ENCODE measurements at regions not wholly inside any gene's neighbourhood (a gene's known extent, or its start where the extent isn't known, plus 50 kb on each side); places are given as distances from the start of the nearest gene placed in this dataset.

- Histone ChIP-seq H3K4me3 (no peak overlapping the region), H3K36me3 (no peaks in the 10 kb centered on the region)
- DNase-seq (ENCODE audit: low read depth in 1 of 2, low spot score in 2 of 2) = no peak
These were observed 147.3 kb upstream of the KCNK2 start for GRCh38 chr1:214935258-214935657.

GRCh38 chr1:214939180-214939579 lies 143.4 kb upstream of the KCNK2 start:
- no peak overlapping the region for H3K4me3 ChIP-seq
- H3K9me3 ChIP-seq (replicated peaks) = no peaks in the 10 kb centered on the region
- DNase-seq (ENCODE audit: low read depth in 1 of 2, low spot score in 2 of 2) = no peak
- no peak overlapping the region for H3K27ac ChIP-seq
- no peaks in the 10 kb centered on the region for H3K4me1 ChIP-seq (replicated peaks)
- H3K36me3 ChIP-seq = no peaks in the 10 kb centered on the region
- no peaks in the 10 kb centered on the region for H3K27me3 ChIP-seq (replicated peaks)

More at GRCh38 chr1:214935258-214935657, 147.3 kb upstream of the KCNK2 start:
- H3K4me1 ChIP-seq (replicated peaks) = no peaks in the 10 kb centered on the region
- H3K9me3 ChIP-seq (replicated peaks) = no peaks in the 10 kb centered on the region
- no peak overlapping the region for H3K27ac ChIP-seq
- H3K27me3 ChIP-seq (replicated peaks) = no peaks in the 10 kb centered on the region

GRCh38 chr1:214941061-214941460 lies 141.5 kb upstream of the KCNK2 start:
- H3K27me3 ChIP-seq (replicated peaks) = no peaks in the 10 kb centered on the region
- H3K4me1 ChIP-seq (replicated peaks) = no peaks in the 10 kb centered on the region
- H3K36me3 ChIP-seq = no peaks in the 10 kb centered on the region
- no peak overlapping the region for H3K4me3 ChIP-seq
- H3K27ac ChIP-seq = no peak overlapping the region
- no peak for DNase-seq (ENCODE audit: low read depth in 1 of 2, low spot score in 2 of 2)
- H3K9me3 ChIP-seq (replicated peaks) = no peaks in the 10 kb centered on the region

GRCh38 chr1:214943054-214943453 lies 139.5 kb upstream of the KCNK2 start:
- DNase-seq (ENCODE audit: low read depth in 1 of 2, low spot score in 2 of 2) = no peak
- no peaks in the 10 kb centered on the region for H3K36me3 ChIP-seq
- H3K27me3 ChIP-seq (replicated peaks) = no peaks in the 10 kb centered on the region
- no peak overlapping the region for H3K27ac ChIP-seq
- H3K9me3 ChIP-seq (replicated peaks) = no peaks in the 10 kb centered on the region
- no peaks in the 10 kb centered on the region for H3K4me1 ChIP-seq (replicated peaks)
- no peak overlapping the region for H3K4me3 ChIP-seq

GRCh38 chr1:214946615-214947014 lies 135.9 kb upstream of the KCNK2 start:
- Histone ChIP-seq H3K36me3 (no peaks in the 10 kb centered on the region), H3K4me3 (no peak overlapping the region), H3K4me1 (replicated peaks) (no peaks in the 10 kb centered on the region), H3K27ac (no peak overlapping the region), H3K27me3 (replicated peaks) (no peaks in the 10 kb centered on the region), H3K9me3 (replicated peaks) (no peaks in the 10 kb centered on the region)
- DNase-seq (ENCODE audit: low read depth in 1 of 2, low spot score in 2 of 2) = no peak

GRCh38 chr1:214952648-214953047 lies 129.9 kb upstream of the KCNK2 start:
- Histone ChIP-seq H3K36me3 (no peaks in the 10 kb centered on the region), H3K4me1 (replicated peaks) (peaks cover 6% of the 10 kb centered on the region), H3K4me3 (no peak overlapping the region), H3K27me3 (replicated peaks) (no peaks in the 10 kb centered on the region), H3K9me3 (replicated peaks) (no peaks in the 10 kb centered on the region), H3K27ac (no peak overlapping the region)
- no peak for DNase-seq (ENCODE audit: low read depth in 1 of 2, low spot score in 2 of 2)

GRCh38 chr1:214953901-214954616 lies 128.5 kb upstream of the KCNK2 start:
- Histone ChIP-seq H3K4me3 (no peak overlapping the region), H3K27ac (no peak overlapping the region), H3K36me3 (no peaks in the 10 kb centered on the region), H3K9me3 (replicated peaks) (no peaks in the 10 kb centered on the region), H3K4me1 (replicated peaks) (peaks cover 14% of the 10 kb centered on the region), H3K27me3 (replicated peaks) (no peaks in the 10 kb centered on the region)
- DNase-seq (ENCODE audit: low read depth in 1 of 2, low spot score in 2 of 2) = no peak

GRCh38 chr1:214954617-214954949 lies 128.0 kb upstream of the KCNK2 start:
- Histone ChIP-seq H3K27me3 (replicated peaks) (no peaks in the 10 kb centered on the region), H3K4me1 (replicated peaks) (peaks cover 14% of the 10 kb centered on the region), H3K4me3 (no peak overlapping the region), H3K9me3 (replicated peaks) (no peaks in the 10 kb centered on the region), H3K36me3 (no peaks in the 10 kb centered on the region), H3K27ac (no peak overlapping the region)
- DNase-seq (ENCODE audit: low read depth in 1 of 2, low spot score in 2 of 2) = no peak

GRCh38 chr1:214957330-214958137 lies 125.0 kb upstream of the KCNK2 start:
- H3K9me3 ChIP-seq (replicated peaks) = no peaks in the 10 kb centered on the region; the same call in 1 of the 2 replicates
- peaks cover 14% of the 10 kb centered on the region for H3K4me1 ChIP-seq (replicated peaks)
- DNase-seq (ENCODE audit: low read depth in 1 of 2, low spot score in 2 of 2) = peak in 1 of 2 experiments; percentile 28
- no peaks in the 10 kb centered on the region for H3K27me3 ChIP-seq (replicated peaks)
- no peaks in the 10 kb centered on the region for H3K36me3 ChIP-seq
- H3K27ac ChIP-seq = peak overlapping the region; percentile 42
- H3K4me3 ChIP-seq = no peak overlapping the region

GRCh38 chr1:214958486-214958885 lies 124.1 kb upstream of the KCNK2 start:
- Histone ChIP-seq H3K27ac (no peak overlapping the region; the same call in 1 of the 2 replicates), H3K27me3 (replicated peaks) (no peaks in the 10 kb centered on the region), H3K36me3 (no peaks in the 10 kb centered on the region), H3K4me3 (no peak overlapping the region), H3K4me1 (replicated peaks) (peaks cover 14% of the 10 kb centered on the region), H3K9me3 (replicated peaks) (no peaks in the 10 kb centered on the region; the same call in 1 of the 2 replicates)
- DNase-seq (ENCODE audit: low read depth in 1 of 2, low spot score in 2 of 2) = no peak

- no peaks in the 10 kb centered on the region for H3K27me3 ChIP-seq (replicated peaks)
- no peak overlapping the region for H3K27ac ChIP-seq
These were observed 116.2 kb upstream of the KCNK2 start for GRCh38 chr1:214966346-214966745.

GRCh38 chr1:214967865-214968575 lies 114.5 kb upstream of the KCNK2 start:
- Histone ChIP-seq H3K9me3 (replicated peaks) (no peaks in the 10 kb centered on the region), H3K4me1 (replicated peaks) (no peaks in the 10 kb centered on the region), H3K36me3 (no peaks in the 10 kb centered on the region), H3K4me3 (no peak overlapping the region), H3K27me3 (replicated peaks) (no peaks in the 10 kb centered on the region), H3K27ac (no peak overlapping the region)
- DNase-seq (ENCODE audit: low read depth in 1 of 2, low spot score in 2 of 2) = no peak

More at GRCh38 chr1:214966346-214966745, 116.2 kb upstream of the KCNK2 start:
- H3K36me3 ChIP-seq = no peaks in the 10 kb centered on the region
- H3K4me1 ChIP-seq (replicated peaks) = no peaks in the 10 kb centered on the region
- no peaks in the 10 kb centered on the region for H3K9me3 ChIP-seq (replicated peaks)
- DNase-seq (ENCODE audit: low read depth in 1 of 2, low spot score in 2 of 2) = no peak
- no peak overlapping the region for H3K4me3 ChIP-seq

GRCh38 chr1:214970016-214970415 lies 112.5 kb upstream of the KCNK2 start:
- Histone ChIP-seq H3K9me3 (replicated peaks) (no peaks in the 10 kb centered on the region), H3K36me3 (no peaks in the 10 kb centered on the region), H3K27me3 (replicated peaks) (no peaks in the 10 kb centered on the region), H3K4me1 (replicated peaks) (no peaks in the 10 kb centered on the region), H3K4me3 (no peak overlapping the region), H3K27ac (no peak overlapping the region)
- no peak for DNase-seq (ENCODE audit: low read depth in 1 of 2, low spot score in 2 of 2)

GRCh38 chr1:214971071-214971470 lies 111.5 kb upstream of the KCNK2 start:
- H3K4me1 ChIP-seq (replicated peaks) = no peaks in the 10 kb centered on the region
- H3K27ac ChIP-seq = no peak overlapping the region
- DNase-seq (ENCODE audit: low read depth in 1 of 2, low spot score in 2 of 2) = no peak
- H3K36me3 ChIP-seq = no peaks in the 10 kb centered on the region
- H3K27me3 ChIP-seq (replicated peaks) = no peaks in the 10 kb centered on the region
- H3K9me3 ChIP-seq (replicated peaks) = no peaks in the 10 kb centered on the region
- no peak overlapping the region for H3K4me3 ChIP-seq

Data from SJSA1 (cell line).